ENCODE measurements at regions not wholly inside any gene's neighbourhood (a gene's known extent, or its start where the extent isn't known, plus 50 kb on each side); places are given as distances from the start of the nearest gene placed in this dataset.

DNA sequence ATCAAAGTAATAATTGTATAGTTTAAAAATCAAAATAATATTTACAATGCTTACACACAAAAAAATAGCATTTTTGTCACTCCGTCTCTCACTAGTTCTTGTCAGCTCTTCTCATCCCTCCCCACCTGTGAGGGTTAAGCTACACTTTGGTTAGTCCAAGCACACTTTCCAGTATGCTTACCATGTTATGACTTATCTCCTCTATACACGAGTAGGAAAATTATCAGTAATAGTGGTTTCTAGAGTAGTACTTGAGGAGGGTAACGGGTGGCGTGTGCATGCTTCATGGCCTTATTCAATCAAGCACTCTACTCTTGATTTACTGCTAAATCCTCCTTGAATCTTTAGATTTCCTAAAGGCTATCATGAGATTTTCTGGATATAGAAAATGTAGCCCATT is 443.7 kb downstream of the UTRN start:
- TF ChIP-seq, protein P1, sequence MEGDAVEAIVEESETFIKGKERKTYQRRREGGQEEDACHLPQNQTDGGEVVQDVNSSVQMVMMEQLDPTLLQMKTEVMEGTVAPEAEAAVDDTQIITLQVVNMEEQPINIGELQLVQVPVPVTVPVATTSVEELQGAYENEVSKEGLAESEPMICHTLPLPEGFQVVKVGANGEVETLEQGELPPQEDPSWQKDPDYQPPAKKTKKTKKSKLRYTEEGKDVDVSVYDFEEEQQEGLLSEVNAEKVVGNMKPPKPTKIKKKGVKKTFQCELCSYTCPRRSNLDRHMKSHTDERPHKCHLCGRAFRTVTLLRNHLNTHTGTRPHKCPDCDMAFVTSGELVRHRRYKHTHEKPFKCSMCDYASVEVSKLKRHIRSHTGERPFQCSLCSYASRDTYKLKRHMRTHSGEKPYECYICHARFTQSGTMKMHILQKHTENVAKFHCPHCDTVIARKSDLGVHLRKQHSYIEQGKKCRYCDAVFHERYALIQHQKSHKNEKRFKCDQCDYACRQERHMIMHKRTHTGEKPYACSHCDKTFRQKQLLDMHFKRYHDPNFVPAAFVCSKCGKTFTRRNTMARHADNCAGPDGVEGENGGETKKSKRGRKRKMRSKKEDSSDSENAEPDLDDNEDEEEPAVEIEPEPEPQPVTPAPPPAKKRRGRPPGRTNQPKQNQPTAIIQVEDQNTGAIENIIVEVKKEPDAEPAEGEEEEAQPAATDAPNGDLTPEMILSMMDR (IDR thresholded peaks at IDR 0.05): no peak
- no peak for TF ChIP-seq POLR2A (IDR thresholded peaks at IDR 0.05)

Measured in suprapubic skin (tissue), 3 donors.